Suprapubic skin (tissue), 4 donors: ENCODE measurements at regions not wholly inside any gene's neighbourhood (a gene's known extent, or its start where the extent isn't known, plus 50 kb on each side); places are given as distances from the start of the nearest gene placed in this dataset.

Experiments used
- DNase-seq, 2 donors: peaks; one replicate each; pipeline ENCODE4 v3.0.0-alpha.2; 2019; ENCODE audit warnings: low spot score in 2 of 2
- H3K27ac ChIP-seq: fragments of 200-600 bp; sonication (generic); one replicate; pipeline ENCODE4 v1.5.1; 2019
- H3K27me3 ChIP-seq: fragments of 200-600 bp; sonication (generic); one replicate; pipeline ENCODE4 v1.5.1; 2019
- H3K36me3 ChIP-seq: fragments of 200-600 bp; sonication (generic); one replicate; pipeline ENCODE4 v1.5.1; 2019
- H3K4me1 ChIP-seq: fragments of 200-600 bp; sonication (generic); one replicate; pipeline ENCODE4 v1.5.1; 2019
- H3K4me3 ChIP-seq: fragments of 200-600 bp; sonication (generic); one replicate; pipeline ENCODE4 v1.5.1; 2019; ENCODE audit warnings: mild to moderate bottlenecking
- H3K9me3 ChIP-seq: fragments of 200-600 bp; sonication (generic); one replicate; pipeline ENCODE4 v1.5.1; 2019
- CTCF ChIP-seq, 2 donors: fragments of 200-600 bp in 1 of 2; fragments of 450-650 bp in 1 of 2; sonication (generic) in 1 of 2; IDR thresholded peaks; one replicate each; pipeline ENCODE4 v1.5.1; 2016 to 2019; ENCODE audit warnings: antibody characterized with exemption in 2 of 2, mild to moderate bottlenecking in 1 of 2, moderate library complexity in 1 of 2
- EP300 ChIP-seq: sonication (generic); formaldehyde crosslinking; IDR thresholded peaks from one replicate; pipeline ENCODE4 v1.6.1; 2017; ENCODE audit warnings: antibody characterized with exemption
- POLR2A ChIP-seq, 2 donors: fragments of 450-650 bp; IDR thresholded peaks; one replicate each; pipeline ENCODE4 v1.6.1; 2017; ENCODE audit warnings: antibody characterized with exemption in 2 of 2, mild to moderate bottlenecking in 2 of 2, moderate library complexity in 2 of 2
- POLR2AphosphoS5 ChIP-seq, 3 donors: sonication (generic); formaldehyde crosslinking; IDR thresholded peaks; one replicate each; pipeline ENCODE4 v1.6.1; 2017; ENCODE audit warnings: antibody characterized with exemption in 3 of 3
- WGBS: methylation state at CpG from one replicate; pipeline ENCODE4 v1.1.5; 2018; 5-methylcytosine and 5-hydroxymethylcytosine counted together

- no peak overlapping the region for H3K27ac ChIP-seq
- peaks cover 15% of the 10 kb centered on the region for H3K9me3 ChIP-seq
- TF ChIP-seq POLR2AphosphoS5 (IDR thresholded peaks at IDR 0.05) (no peak), CTCF (IDR thresholded peaks at IDR 0.05) (no peak), POLR2A (IDR thresholded peaks at IDR 0.05) (no peak)
- H3K27me3 ChIP-seq: no peaks in the 10 kb centered on the region
- no peaks in the 10 kb centered on the region for H3K4me1 ChIP-seq
- WGBS: 82% methylated on average over 2 of the region's 2 CpGs
- DNase-seq: no peak
- H3K36me3 ChIP-seq: no peaks in the 10 kb centered on the region
- no peak overlapping the region for H3K4me3 ChIP-seq
Measured at GRCh38 chr1:185581020-185581419, 153.2 kb upstream of the HMCN1 start.

- no peak for DNase-seq
- Histone ChIP-seq H3K27me3 (no peaks in the 10 kb centered on the region), H3K4me3 (no peak overlapping the region), H3K9me3 (peaks cover 15% of the 10 kb centered on the region), H3K36me3 (no peaks in the 10 kb centered on the region), H3K4me1 (no peaks in the 10 kb centered on the region), H3K27ac (no peak overlapping the region)
- 64% methylated on average over 3 of the region's 3 CpGs for WGBS
- TF ChIP-seq CTCF (IDR thresholded peaks at IDR 0.05) (no peak), POLR2A (IDR thresholded peaks at IDR 0.05) (no peak), POLR2AphosphoS5 (IDR thresholded peaks at IDR 0.05) (no peak)
Measured at GRCh38 chr1:185578293-185578692, 155.9 kb upstream of the HMCN1 start.

- no peaks in the 10 kb centered on the region for H3K4me1 ChIP-seq
- 84% methylated on average over 4 of the region's 4 CpGs for WGBS
- no peak overlapping the region for H3K4me3 ChIP-seq
- H3K27me3 ChIP-seq: no peaks in the 10 kb centered on the region
- H3K9me3 ChIP-seq: peaks cover 15% of the 10 kb centered on the region
- no peak for TF ChIP-seq POLR2AphosphoS5 (IDR thresholded peaks at IDR 0.05)
- no peak for TF ChIP-seq POLR2A (IDR thresholded peaks at IDR 0.05)
- no peak for TF ChIP-seq EP300
- no peak for TF ChIP-seq CTCF (IDR thresholded peaks at IDR 0.05)
- no peaks in the 10 kb centered on the region for H3K36me3 ChIP-seq
- no peak overlapping the region for H3K27ac ChIP-seq
- no peak for DNase-seq
Measured at GRCh38 chr1:185574139-185574875, 159.9 kb upstream of the HMCN1 start.

- Histone ChIP-seq H3K4me1 (no peaks in the 10 kb centered on the region), H3K27ac (no peak overlapping the region), H3K9me3 (peaks cover 9% of the 10 kb centered on the region), H3K27me3 (no peaks in the 10 kb centered on the region), H3K36me3 (no peaks in the 10 kb centered on the region), H3K4me3 (no peak overlapping the region)
- DNase-seq: no peak
- WGBS: 86% methylated on average over 2 of the region's 2 CpGs
- no peak for TF ChIP-seq POLR2AphosphoS5 (IDR thresholded peaks at IDR 0.05)
- TF ChIP-seq CTCF (IDR thresholded peaks at IDR 0.05): no peak
- no peak for TF ChIP-seq POLR2A (IDR thresholded peaks at IDR 0.05)
- TF ChIP-seq EP300: no peak
Measured at GRCh38 chr1:185573677-185574076, 160.5 kb upstream of the HMCN1 start.

GRCh38 chr1:185573162-185573561 is 161.0 kb upstream of the HMCN1 start:
- Histone ChIP-seq H3K27me3 (no peaks in the 10 kb centered on the region), H3K27ac (no peak overlapping the region), H3K36me3 (no peaks in the 10 kb centered on the region), H3K4me3 (no peak overlapping the region), H3K4me1 (no peaks in the 10 kb centered on the region), H3K9me3 (peaks cover 7% of the 10 kb centered on the region)
- DNase-seq: no peak
- WGBS: 94% methylated on average over 3 of the region's 3 CpGs
- TF ChIP-seq CTCF (IDR thresholded peaks at IDR 0.05) (no peak), POLR2AphosphoS5 (IDR thresholded peaks at IDR 0.05) (no peak), POLR2A (IDR thresholded peaks at IDR 0.05) (no peak), EP300 (no peak)
